ENCODE measurements at regions not wholly inside any gene's neighbourhood (a gene's known extent, or its start where the extent isn't known, plus 50 kb on each side); places are given as distances from the start of the nearest gene placed in this dataset.
"Not testable (repeated sequence)": the region's sequence is repeated elsewhere in the genome, so short reads cannot be mapped to it uniquely, and the experiment has no call there.

GRCh38 chrX:10676235-10676957 is 56.0 kb upstream of the MID1 start:
- in situ Hi-C loops (cut with MboI; ENCODE audit: low pct_unique_long_range_greater_than_20kb, low sequenced_read_pairs), result no loop called here
- no peak for DNase-seq

GRCh38 chrX:10677490-10677889 is 57.1 kb upstream of the MID1 start:
- in situ Hi-C loops (cut with MboI; ENCODE audit: low pct_unique_long_range_greater_than_20kb, low sequenced_read_pairs), result no loop called here
- DNase-seq, result no peak

- DNase-seq, result no peak
- in situ Hi-C loops (cut with MboI; ENCODE audit: low pct_unique_long_range_greater_than_20kb, low sequenced_read_pairs), result no loop called here
Measured at GRCh38 chrX:10679387-10679786, 59.0 kb upstream of the MID1 start.

GRCh38 chrX:10681167-10681566 is 60.8 kb upstream of the MID1 start:
- no peak for DNase-seq
- in situ Hi-C loops (cut with MboI; ENCODE audit: low pct_unique_long_range_greater_than_20kb, low sequenced_read_pairs), result no loop called here

- in situ Hi-C loops (cut with MboI; ENCODE audit: low pct_unique_long_range_greater_than_20kb, low sequenced_read_pairs); DNase-seq: not testable (repeated sequence)
Measured at GRCh38 chrX:10683631-10684030, 63.2 kb upstream of the MID1 start.

- in situ Hi-C loops (cut with MboI; ENCODE audit: low pct_unique_long_range_greater_than_20kb, low sequenced_read_pairs), result no loop called here
- no peak for DNase-seq
Measured at GRCh38 chrX:10685923-10686595, 65.7 kb upstream of the MID1 start.

- DNase-seq; in situ Hi-C loops (cut with MboI; ENCODE audit: low pct_unique_long_range_greater_than_20kb, low sequenced_read_pairs): not testable (repeated sequence)
Measured at GRCh38 chrX:10691751-10692150, 71.4 kb upstream of the MID1 start.

GRCh38 chrX:10697616-10698317 is 77.4 kb upstream of the MID1 start:
- DNase-seq, result no peak
- in situ Hi-C loops (cut with MboI; ENCODE audit: low pct_unique_long_range_greater_than_20kb, low sequenced_read_pairs), result no loop called here

GRCh38 chrX:10698318-10698640 is 77.9 kb upstream of the MID1 start:
- no peak for DNase-seq
- in situ Hi-C loops (cut with MboI; ENCODE audit: low pct_unique_long_range_greater_than_20kb, low sequenced_read_pairs), result no loop called here

GRCh38 chrX:10702031-10702430 is 81.6 kb upstream of the MID1 start:
- in situ Hi-C loops (cut with MboI; ENCODE audit: low pct_unique_long_range_greater_than_20kb, low sequenced_read_pairs), result no loop called here
- no peak for DNase-seq

GRCh38 chrX:10706342-10706741 is 86.0 kb upstream of the MID1 start:
- peak; percentile 2 for DNase-seq
- in situ Hi-C loops (cut with MboI; ENCODE audit: low pct_unique_long_range_greater_than_20kb, low sequenced_read_pairs), result not testable (repeated sequence)

GRCh38 chrX:10707773-10708172 is 87.4 kb upstream of the MID1 start:
- in situ Hi-C loops (cut with MboI; ENCODE audit: low pct_unique_long_range_greater_than_20kb, low sequenced_read_pairs), result no loop called here
- DNase-seq, result no peak

GRCh38 chrX:10709276-10709675 is 88.9 kb upstream of the MID1 start:
- in situ Hi-C loops (cut with MboI; ENCODE audit: low pct_unique_long_range_greater_than_20kb, low sequenced_read_pairs), result no loop called here

GRCh38 chrX:10714531-10714930 is 94.1 kb upstream of the MID1 start:
- no peak for DNase-seq
- in situ Hi-C loops (cut with MboI; ENCODE audit: low pct_unique_long_range_greater_than_20kb, low sequenced_read_pairs), result no loop called here

More at GRCh38 chrX:10709276-10709675, 88.9 kb upstream of the MID1 start:
- DNase-seq, result no peak

GRCh38 chrX:10722851-10723250 is 102.5 kb upstream of the MID1 start:
- DNase-seq, result peak; percentile 66
- in situ Hi-C loops (cut with MboI; ENCODE audit: low pct_unique_long_range_greater_than_20kb, low sequenced_read_pairs), result no loop called here

- in situ Hi-C loops (cut with MboI; ENCODE audit: low pct_unique_long_range_greater_than_20kb, low sequenced_read_pairs), result no loop called here
- DNase-seq, result peak; percentile 28
Measured at GRCh38 chrX:10725071-10725470, 104.7 kb upstream of the MID1 start.

GRCh38 chrX:10726647-10727046 is 106.3 kb upstream of the MID1 start:
- in situ Hi-C loops (cut with MboI; ENCODE audit: low pct_unique_long_range_greater_than_20kb, low sequenced_read_pairs), result no loop called here
- DNase-seq, result no peak

GRCh38 chrX:10728806-10729389 is 108.5 kb upstream of the MID1 start:
- DNase-seq, result no peak
- in situ Hi-C loops (cut with MboI; ENCODE audit: low pct_unique_long_range_greater_than_20kb, low sequenced_read_pairs), result no loop called here

- in situ Hi-C loops (cut with MboI; ENCODE audit: low pct_unique_long_range_greater_than_20kb, low sequenced_read_pairs), result no loop called here
- DNase-seq, result no peak
Measured at GRCh38 chrX:10739426-10739825, 119.0 kb upstream of the MID1 start.

- in situ Hi-C loops (cut with MboI; ENCODE audit: low pct_unique_long_range_greater_than_20kb, low sequenced_read_pairs), result no loop called here
Measured at GRCh38 chrX:10741003-10741402, 120.6 kb upstream of the MID1 start.

More at GRCh38 chrX:10741003-10741402, 120.6 kb upstream of the MID1 start:
- no peak for DNase-seq

Data from KBM-7 (cell line).